ENCODE measurements at regions not wholly inside any gene's neighbourhood (a gene's known extent, or its start where the extent isn't known, plus 50 kb on each side); places are given as distances from the start of the nearest gene placed in this dataset.
"Not testable (repeated sequence)": the region's sequence is repeated elsewhere in the genome, so short reads cannot be mapped to it uniquely, and the experiment has no call there.

- H3K9ac ChIP-seq (ENCODE audit: low read depth, low read length): no peak overlapping the region
- no peaks in the 10 kb centered on the region for H3K4me1 ChIP-seq (ENCODE audit: insufficient read depth, low read length)
- no peaks in the 10 kb centered on the region for H3K27me3 ChIP-seq (ENCODE audit: insufficient read depth, low read length)
- 94% methylated on average over 21 of the region's 21 CpGs for WGBS
- H3K4me3 ChIP-seq (ENCODE audit: low read length): no peak overlapping the region
- H3K9me3 ChIP-seq (ENCODE audit: insufficient read depth, low read depth, low read length): no peaks in the 10 kb centered on the region; the same call in 1 of the 2 replicates
- no peak overlapping the region for H3K27ac ChIP-seq (ENCODE audit: low read depth, low read length)
- H3K36me3 ChIP-seq (ENCODE audit: insufficient read depth, low read length): no peaks in the 10 kb centered on the region
Measured at GRCh38 chr6:167668754-167669552, 157.8 kb upstream of the AFDN start.

- no peak overlapping the region for H3K27ac ChIP-seq (ENCODE audit: low read depth, low read length)
- WGBS: 94% methylated on average over 9 of the region's 9 CpGs
Measured at GRCh38 chr6:167669553-167669849, 157.2 kb upstream of the AFDN start.

GRCh38 chr6:167669870-167670802 is 156.6 kb upstream of the AFDN start:
- Histone ChIP-seq H3K27ac (ENCODE audit: low read depth, low read length) (no peak overlapping the region), H3K4me3 (ENCODE audit: low read length) (no peak overlapping the region)
- 92% methylated on average over 26 of the region's 26 CpGs for WGBS

More at GRCh38 chr6:167669553-167669849, 157.2 kb upstream of the AFDN start:
- Histone ChIP-seq H3K9me3 (ENCODE audit: insufficient read depth, low read depth, low read length) (no peaks in the 10 kb centered on the region; the same call in 1 of the 2 replicates), H3K4me3 (ENCODE audit: low read length) (no peak overlapping the region), H3K4me1 (ENCODE audit: insufficient read depth, low read length) (no peaks in the 10 kb centered on the region), H3K36me3 (ENCODE audit: insufficient read depth, low read length) (no peaks in the 10 kb centered on the region), H3K27me3 (ENCODE audit: insufficient read depth, low read length) (no peaks in the 10 kb centered on the region), H3K9ac (ENCODE audit: low read depth, low read length) (no peak overlapping the region)

GRCh38 chr6:167670938-167671338 is 155.8 kb upstream of the AFDN start:
- Histone ChIP-seq H3K4me1 (ENCODE audit: insufficient read depth, low read length) (0 out of 2 replicates have a peak, but pooled peaks cover under 1% of the 10 kb centered on the region), H3K9ac (ENCODE audit: low read depth, low read length) (no peak overlapping the region), H3K4me3 (ENCODE audit: low read length) (no peak overlapping the region), H3K27ac (ENCODE audit: low read depth, low read length) (no peak overlapping the region), H3K27me3 (ENCODE audit: insufficient read depth, low read length) (no peaks in the 10 kb centered on the region), H3K9me3 (ENCODE audit: insufficient read depth, low read depth, low read length) (no peaks in the 10 kb centered on the region; the same call in 1 of the 2 replicates), H3K36me3 (ENCODE audit: insufficient read depth, low read length) (no peaks in the 10 kb centered on the region)
- WGBS: 94% methylated on average over 7 of the region's 7 CpGs

More at GRCh38 chr6:167669870-167670802, 156.6 kb upstream of the AFDN start:
- Histone ChIP-seq H3K9me3 (ENCODE audit: insufficient read depth, low read depth, low read length) (no peaks in the 10 kb centered on the region; the same call in 1 of the 2 replicates), H3K9ac (ENCODE audit: low read depth, low read length) (no peak overlapping the region), H3K36me3 (ENCODE audit: insufficient read depth, low read length) (no peaks in the 10 kb centered on the region), H3K4me1 (ENCODE audit: insufficient read depth, low read length) (no peaks in the 10 kb centered on the region), H3K27me3 (ENCODE audit: insufficient read depth, low read length) (no peaks in the 10 kb centered on the region)

GRCh38 chr6:167671379-167671976 is 155.2 kb upstream of the AFDN start:
- not testable (repeated sequence) for H3K9me3 ChIP-seq (ENCODE audit: insufficient read depth, low read depth, low read length); H3K36me3 ChIP-seq (ENCODE audit: insufficient read depth, low read length); H3K9ac ChIP-seq (ENCODE audit: low read depth, low read length); H3K4me1 ChIP-seq (ENCODE audit: insufficient read depth, low read length); H3K4me3 ChIP-seq (ENCODE audit: low read length); H3K27ac ChIP-seq (ENCODE audit: low read depth, low read length); H3K27me3 ChIP-seq (ENCODE audit: insufficient read depth, low read length)
- 90% methylated on average over 3 of the region's 3 CpGs for WGBS

- Histone ChIP-seq H3K27me3 (ENCODE audit: insufficient read depth, low read length) (peaks cover 4% of the 10 kb centered on the region; the same call in 1 of the 2 replicates), H3K27ac (ENCODE audit: low read depth, low read length) (no peak overlapping the region), H3K9ac (ENCODE audit: low read depth, low read length) (no peak overlapping the region), H3K4me3 (ENCODE audit: low read length) (no peak overlapping the region), H3K9me3 (ENCODE audit: insufficient read depth, low read depth, low read length) (no peaks in the 10 kb centered on the region; the same call in 1 of the 2 replicates), H3K4me1 (ENCODE audit: insufficient read depth, low read length) (peaks cover 10% of the 10 kb centered on the region), H3K36me3 (ENCODE audit: insufficient read depth, low read length) (no peaks in the 10 kb centered on the region)
- 92% methylated on average over 33 of the region's 33 CpGs for WGBS
Measured at GRCh38 chr6:167671977-167672687, 154.6 kb upstream of the AFDN start.

- Histone ChIP-seq H3K27ac (ENCODE audit: low read depth, low read length) (no peak overlapping the region), H3K4me1 (ENCODE audit: insufficient read depth, low read length) (peaks cover 16% of the 10 kb centered on the region), H3K27me3 (ENCODE audit: insufficient read depth, low read length) (peaks cover 7% of the 10 kb centered on the region; the same call in 1 of the 2 replicates), H3K9ac (ENCODE audit: low read depth, low read length) (no peak overlapping the region), H3K9me3 (ENCODE audit: insufficient read depth, low read depth, low read length) (no peaks in the 10 kb centered on the region; the same call in 1 of the 2 replicates), H3K36me3 (ENCODE audit: insufficient read depth, low read length) (no peaks in the 10 kb centered on the region), H3K4me3 (ENCODE audit: low read length) (no peak overlapping the region)
- WGBS: 87% methylated on average over 3 of the region's 3 CpGs
Measured at GRCh38 chr6:167672738-167673137, 154.0 kb upstream of the AFDN start.

- Histone ChIP-seq H3K27ac (ENCODE audit: low read depth, low read length) (no peak overlapping the region), H3K9ac (ENCODE audit: low read depth, low read length) (no peak overlapping the region), H3K4me1 (ENCODE audit: insufficient read depth, low read length) (peaks cover 21% of the 10 kb centered on the region), H3K27me3 (ENCODE audit: insufficient read depth, low read length) (peaks cover 13% of the 10 kb centered on the region), H3K4me3 (ENCODE audit: low read length) (no peak overlapping the region), H3K36me3 (ENCODE audit: insufficient read depth, low read length) (no peaks in the 10 kb centered on the region), H3K9me3 (ENCODE audit: insufficient read depth, low read depth, low read length) (no peaks in the 10 kb centered on the region; the same call in 1 of the 2 replicates)
- WGBS: 72% methylated on average over 4 of the region's 5 CpGs
Measured at GRCh38 chr6:167673946-167674345, 152.8 kb upstream of the AFDN start.

GRCh38 chr6:167674486-167674885 is 152.2 kb upstream of the AFDN start:
- Histone ChIP-seq H3K4me3 (ENCODE audit: low read length) (no peak overlapping the region), H3K4me1 (ENCODE audit: insufficient read depth, low read length) (peaks cover 26% of the 10 kb centered on the region), H3K27me3 (ENCODE audit: insufficient read depth, low read length) (peaks cover 19% of the 10 kb centered on the region), H3K36me3 (ENCODE audit: insufficient read depth, low read length) (no peaks in the 10 kb centered on the region), H3K9ac (ENCODE audit: low read depth, low read length) (no peak overlapping the region), H3K27ac (ENCODE audit: low read depth, low read length) (no peak overlapping the region), H3K9me3 (ENCODE audit: insufficient read depth, low read depth, low read length) (no peaks in the 10 kb centered on the region; the same call in 1 of the 2 replicates)
- WGBS: 92% methylated on average over 7 of the region's 7 CpGs

- peaks cover 31% of the 10 kb centered on the region for H3K27me3 ChIP-seq (ENCODE audit: insufficient read depth, low read length)
- no peak overlapping the region for H3K9ac ChIP-seq (ENCODE audit: low read depth, low read length)
- no peak overlapping the region for H3K4me3 ChIP-seq (ENCODE audit: low read length)
- H3K9me3 ChIP-seq (ENCODE audit: insufficient read depth, low read depth, low read length): no peaks in the 10 kb centered on the region; the same call in 1 of the 2 replicates
- peaks cover 34% of the 10 kb centered on the region for H3K4me1 ChIP-seq (ENCODE audit: insufficient read depth, low read length)
- no peak overlapping the region for H3K27ac ChIP-seq (ENCODE audit: low read depth, low read length)
- WGBS: 80% methylated on average over 19 of the region's 20 CpGs
- no peaks in the 10 kb centered on the region for H3K36me3 ChIP-seq (ENCODE audit: insufficient read depth, low read length)
Measured at GRCh38 chr6:167676000-167676665, 150.6 kb upstream of the AFDN start.

Measured in HUES64 (cell line).